GM23338 (cell line): ENCODE measurements at regions not wholly inside any gene's neighbourhood (a gene's known extent, or its start where the extent isn't known, plus 50 kb on each side); places are given as distances from the start of the nearest gene placed in this dataset.

Experiments
- ATAC-seq: fragments of 200-7000 bp; cut with Tn5 transposase; 3 replicates; pipeline ENCODE4 v1.9.1; 2020
- DNase-seq: peaks from one replicate; pipeline ENCODE4 v3.0.0-alpha.2; 2015; ENCODE audit warnings: low spot score
- H2AFZ ChIP-seq: fragments of 200-600 bp; sonication (generic); 2 replicates; pipeline ENCODE4 v1.8.0; 2016; ENCODE audit warnings: antibody characterized with exemption, mild to moderate bottlenecking, moderate library complexity
- H3F3A ChIP-seq: fragments of 200-600 bp; sonication (generic); replicated peaks from 2 replicates; pipeline ENCODE4 v1.8.0; 2017; ENCODE audit warnings: antibody characterized with exemption, mixed run types, low read depth
- H3K27ac ChIP-seq: fragments of 200-600 bp; sonication (generic); 2 replicates; pipeline ENCODE4 v1.6.1; 2016; ENCODE audit warnings: low read depth
- H3K27me3 ChIP-seq: fragments of 200-600 bp; sonication (generic); 2 replicates; pipeline ENCODE4 v1.8.0; 2016; ENCODE audit warnings: mild to moderate bottlenecking, mixed run types, moderate library complexity; ENCODE audit not compliant: insufficient read depth
- H3K36me3 ChIP-seq: fragments of 200-600 bp; sonication (generic); 2 replicates; pipeline ENCODE4 v1.8.0; 2016; ENCODE audit warnings: mild to moderate bottlenecking; ENCODE audit not compliant: insufficient read depth
- H3K4me1 ChIP-seq: fragments of 200-600 bp; sonication (generic); 2 replicates; pipeline ENCODE4 v1.8.0; 2016; ENCODE audit warnings: mild to moderate bottlenecking, moderate library complexity; ENCODE audit not compliant: insufficient read depth
- H3K4me2 ChIP-seq: fragments of 200-600 bp; sonication (generic); 2 replicates; pipeline ENCODE4 v1.7.1; 2017; ENCODE audit warnings: mixed run types
- H3K4me3 ChIP-seq: fragments of 200-600 bp; sonication (generic); 2 replicates; pipeline ENCODE4 v1.6.1; 2016; ENCODE audit warnings: mixed run types
- H3K79me2 ChIP-seq: fragments of 200-600 bp; sonication (generic); replicated peaks from 2 replicates; pipeline ENCODE4 v1.8.0; 2017; ENCODE audit warnings: mild to moderate bottlenecking; ENCODE audit not compliant: insufficient read depth
- H3K9me2 ChIP-seq: fragments of 200-600 bp; sonication (generic); 2 replicates; pipeline ENCODE4 v1.8.0; 2017; ENCODE audit not compliant: insufficient read depth
- H4K20me1 ChIP-seq: fragments of 200-600 bp; sonication (generic); replicated peaks from 2 replicates; pipeline ENCODE4 v1.8.0; 2017; ENCODE audit warnings: mild to moderate bottlenecking; ENCODE audit not compliant: insufficient read depth
- H3K27ac Mint-ChIP-seq: 2 replicates; pipeline ENCODE4 v1.8.0; 2020; ENCODE audit warnings: inconsistent platforms, mild to moderate bottlenecking, moderate library complexity, mixed read lengths
- H3K27me3 Mint-ChIP-seq: 3 replicates; pipeline ENCODE4 v1.8.0; 2022; ENCODE audit warnings: low read depth, mild to moderate bottlenecking, moderate library complexity, mixed read lengths, inconsistent platforms; ENCODE audit not compliant: insufficient read depth, poor library complexity
- H3K36me3 Mint-ChIP-seq: 3 replicates; pipeline ENCODE4 v1.8.0; 2021; ENCODE audit warnings: low read depth, mild to moderate bottlenecking, inconsistent platforms, moderate library complexity, mixed read lengths
- H3K4me1 Mint-ChIP-seq: 3 replicates; pipeline ENCODE4 v1.8.0; 2020; ENCODE audit warnings: mild to moderate bottlenecking, inconsistent platforms, mixed read lengths
- H3K4me3 Mint-ChIP-seq: 3 replicates; pipeline ENCODE4 v1.8.0; 2021; ENCODE audit warnings: moderate library complexity, mild to moderate bottlenecking, inconsistent platforms, mixed read lengths
- H3K9me3 Mint-ChIP-seq: 3 replicates; pipeline ENCODE4 v1.8.0; 2020; ENCODE audit warnings: moderate library complexity, mild to moderate bottlenecking, inconsistent platforms, mixed read lengths
- CTCF ChIP-seq, 2 experiments: fragments of 200-600 bp in 1 of 2; sonication (generic) in 1 of 2; conservative IDR thresholded peaks; 2 replicates each; pipeline versions ENCODE4 v1.5.1 to v1.6.1; 2016 to 2017; ENCODE audit warnings: antibody characterized with exemption in 2 of 2, low read depth in 2 of 2, mild to moderate bottlenecking in 2 of 2, moderate library complexity in 1 of 2
- EZH2 ChIP-seq: fragments of 200-600 bp; sonication (generic); IDR thresholded peaks from one replicate; pipeline ENCODE4 v1.8.0; 2017; ENCODE audit warnings: antibody characterized with exemption, mild to moderate bottlenecking, low read depth; ENCODE audit not compliant: unreplicated experiment
- EZH2phosphoT487 ChIP-seq: fragments of 200-600 bp; sonication (generic); IDR thresholded peaks from one replicate; pipeline ENCODE4 v1.8.1; 2018; ENCODE audit warnings: antibody characterized with exemption; ENCODE audit not compliant: unreplicated experiment
- JUNB ChIP-seq: IDR thresholded peaks from one replicate; pipeline ENCODE4 v1.6.1; 2016; ENCODE audit warnings: antibody characterized with exemption; ENCODE audit not compliant: unreplicated experiment
- STAT1 ChIP-seq: IDR thresholded peaks from one replicate; pipeline ENCODE4 v1.6.1; 2016; ENCODE audit warnings: antibody characterized with exemption; ENCODE audit not compliant: unreplicated experiment
- ZNF114 ChIP-seq: fragments of 250-450 bp; sonication (Bioruptor Pico); IDR thresholded peaks from 2 replicates; pipeline ENCODE4 v1.5.0; 2020; ENCODE audit warnings: mild to moderate bottlenecking, moderate library complexity
- ZNF331 ChIP-seq: fragments of 250-450 bp; sonication (Bioruptor Pico); IDR thresholded peaks from 2 replicates; pipeline ENCODE4 v1.5.0; 2020; ENCODE audit warnings: low read depth, mild to moderate bottlenecking, moderate library complexity
- TF ChIP-seq, protein P1 (sequence below): IDR thresholded peaks from 2 replicates; pipeline ENCODE4 v1.6.1; 2016; ENCODE audit warnings: antibody characterized with exemption
- TF ChIP-seq, protein P2 (sequence below): fragments of 250-450 bp; sonication (Bioruptor Pico); IDR thresholded peaks from 2 replicates; pipeline ENCODE4 v1.5.0; 2020; ENCODE audit warnings: mild to moderate bottlenecking, moderate library complexity
- TF ChIP-seq, protein P3 (sequence below): IDR thresholded peaks from one replicate; pipeline ENCODE4 v1.6.1; 2018; ENCODE audit warnings: antibody characterized with exemption; ENCODE audit not compliant: unreplicated experiment

- TF ChIP-seq JUNB (no peak), ZNF331 (CRISPR knock-in tag) (no peak), CTCF (conservative IDR thresholded peaks at IDR 0.05; ENCODE audit: low read depth in 2 of 2) (no peak), STAT1 (no peak), EZH2 (no peak), EZH2phosphoT487 (no peak)
Observed at GRCh38 chr4:161303551-161303950, 860.2 kb downstream of the FSTL5 start (continued).

DNA sequence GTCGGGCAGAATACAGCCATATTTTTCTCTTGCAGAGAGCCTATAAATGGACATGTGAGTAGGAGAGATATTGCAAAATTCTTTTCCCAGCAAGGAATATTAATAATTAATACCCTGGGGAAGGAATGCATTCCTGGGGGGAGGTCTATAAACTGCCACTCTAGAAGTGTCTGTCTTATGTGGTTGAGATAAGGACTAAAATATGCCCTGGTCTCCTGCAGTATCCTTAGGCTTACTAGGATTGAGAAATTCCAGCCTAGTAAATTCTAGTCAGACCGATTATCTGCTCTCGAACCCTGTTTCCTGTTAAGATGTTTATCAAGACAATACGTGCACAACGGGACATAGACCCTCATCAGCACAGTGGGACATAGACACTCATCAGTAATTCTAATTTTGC lies 872.6 kb downstream of the FSTL5 start:
- DNase-seq = no peak
- H3K4me1 Mint-ChIP-seq = no peaks in the 10 kb centered on the region
- H3K4me2 ChIP-seq = no peak overlapping the region
- no peaks in the 10 kb centered on the region for H3K36me3 ChIP-seq
- H2AFZ ChIP-seq = no peak overlapping the region
- no peaks in the 10 kb centered on the region for H3F3A ChIP-seq
- H3K27me3 ChIP-seq = no peaks in the 10 kb centered on the region
- H3K4me3 Mint-ChIP-seq = no peak overlapping the region
- H3K79me2 ChIP-seq = no peaks in the 10 kb centered on the region
- no peak overlapping the region for H3K27ac Mint-ChIP-seq
- no peak for ATAC-seq
- no peaks in the 10 kb centered on the region for H3K9me2 ChIP-seq
- peaks cover 3% of the 10 kb centered on the region for H3K27me3 Mint-ChIP-seq
- H4K20me1 ChIP-seq = no peaks in the 10 kb centered on the region
- H3K9me3 Mint-ChIP-seq = peaks cover 39% of the 10 kb centered on the region
- H3K4me3 ChIP-seq = no peak overlapping the region
- peaks cover 26% of the 10 kb centered on the region; the same call in 2 of the 3 replicates for H3K36me3 Mint-ChIP-seq
- no peaks in the 10 kb centered on the region for H3K4me1 ChIP-seq
- H3K27ac ChIP-seq = no peak overlapping the region
- TF ChIP-seq, protein P1, sequence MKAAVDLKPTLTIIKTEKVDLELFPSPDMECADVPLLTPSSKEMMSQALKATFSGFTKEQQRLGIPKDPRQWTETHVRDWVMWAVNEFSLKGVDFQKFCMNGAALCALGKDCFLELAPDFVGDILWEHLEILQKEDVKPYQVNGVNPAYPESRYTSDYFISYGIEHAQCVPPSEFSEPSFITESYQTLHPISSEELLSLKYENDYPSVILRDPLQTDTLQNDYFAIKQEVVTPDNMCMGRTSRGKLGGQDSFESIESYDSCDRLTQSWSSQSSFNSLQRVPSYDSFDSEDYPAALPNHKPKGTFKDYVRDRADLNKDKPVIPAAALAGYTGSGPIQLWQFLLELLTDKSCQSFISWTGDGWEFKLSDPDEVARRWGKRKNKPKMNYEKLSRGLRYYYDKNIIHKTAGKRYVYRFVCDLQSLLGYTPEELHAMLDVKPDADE = no peak
- TF ChIP-seq ZNF114 (CRISPR knock-in tag) = no peak
- no peak for TF ChIP-seq EZH2
- TF ChIP-seq ZNF331 (CRISPR knock-in tag) = no peak
- TF ChIP-seq, protein P2, sequence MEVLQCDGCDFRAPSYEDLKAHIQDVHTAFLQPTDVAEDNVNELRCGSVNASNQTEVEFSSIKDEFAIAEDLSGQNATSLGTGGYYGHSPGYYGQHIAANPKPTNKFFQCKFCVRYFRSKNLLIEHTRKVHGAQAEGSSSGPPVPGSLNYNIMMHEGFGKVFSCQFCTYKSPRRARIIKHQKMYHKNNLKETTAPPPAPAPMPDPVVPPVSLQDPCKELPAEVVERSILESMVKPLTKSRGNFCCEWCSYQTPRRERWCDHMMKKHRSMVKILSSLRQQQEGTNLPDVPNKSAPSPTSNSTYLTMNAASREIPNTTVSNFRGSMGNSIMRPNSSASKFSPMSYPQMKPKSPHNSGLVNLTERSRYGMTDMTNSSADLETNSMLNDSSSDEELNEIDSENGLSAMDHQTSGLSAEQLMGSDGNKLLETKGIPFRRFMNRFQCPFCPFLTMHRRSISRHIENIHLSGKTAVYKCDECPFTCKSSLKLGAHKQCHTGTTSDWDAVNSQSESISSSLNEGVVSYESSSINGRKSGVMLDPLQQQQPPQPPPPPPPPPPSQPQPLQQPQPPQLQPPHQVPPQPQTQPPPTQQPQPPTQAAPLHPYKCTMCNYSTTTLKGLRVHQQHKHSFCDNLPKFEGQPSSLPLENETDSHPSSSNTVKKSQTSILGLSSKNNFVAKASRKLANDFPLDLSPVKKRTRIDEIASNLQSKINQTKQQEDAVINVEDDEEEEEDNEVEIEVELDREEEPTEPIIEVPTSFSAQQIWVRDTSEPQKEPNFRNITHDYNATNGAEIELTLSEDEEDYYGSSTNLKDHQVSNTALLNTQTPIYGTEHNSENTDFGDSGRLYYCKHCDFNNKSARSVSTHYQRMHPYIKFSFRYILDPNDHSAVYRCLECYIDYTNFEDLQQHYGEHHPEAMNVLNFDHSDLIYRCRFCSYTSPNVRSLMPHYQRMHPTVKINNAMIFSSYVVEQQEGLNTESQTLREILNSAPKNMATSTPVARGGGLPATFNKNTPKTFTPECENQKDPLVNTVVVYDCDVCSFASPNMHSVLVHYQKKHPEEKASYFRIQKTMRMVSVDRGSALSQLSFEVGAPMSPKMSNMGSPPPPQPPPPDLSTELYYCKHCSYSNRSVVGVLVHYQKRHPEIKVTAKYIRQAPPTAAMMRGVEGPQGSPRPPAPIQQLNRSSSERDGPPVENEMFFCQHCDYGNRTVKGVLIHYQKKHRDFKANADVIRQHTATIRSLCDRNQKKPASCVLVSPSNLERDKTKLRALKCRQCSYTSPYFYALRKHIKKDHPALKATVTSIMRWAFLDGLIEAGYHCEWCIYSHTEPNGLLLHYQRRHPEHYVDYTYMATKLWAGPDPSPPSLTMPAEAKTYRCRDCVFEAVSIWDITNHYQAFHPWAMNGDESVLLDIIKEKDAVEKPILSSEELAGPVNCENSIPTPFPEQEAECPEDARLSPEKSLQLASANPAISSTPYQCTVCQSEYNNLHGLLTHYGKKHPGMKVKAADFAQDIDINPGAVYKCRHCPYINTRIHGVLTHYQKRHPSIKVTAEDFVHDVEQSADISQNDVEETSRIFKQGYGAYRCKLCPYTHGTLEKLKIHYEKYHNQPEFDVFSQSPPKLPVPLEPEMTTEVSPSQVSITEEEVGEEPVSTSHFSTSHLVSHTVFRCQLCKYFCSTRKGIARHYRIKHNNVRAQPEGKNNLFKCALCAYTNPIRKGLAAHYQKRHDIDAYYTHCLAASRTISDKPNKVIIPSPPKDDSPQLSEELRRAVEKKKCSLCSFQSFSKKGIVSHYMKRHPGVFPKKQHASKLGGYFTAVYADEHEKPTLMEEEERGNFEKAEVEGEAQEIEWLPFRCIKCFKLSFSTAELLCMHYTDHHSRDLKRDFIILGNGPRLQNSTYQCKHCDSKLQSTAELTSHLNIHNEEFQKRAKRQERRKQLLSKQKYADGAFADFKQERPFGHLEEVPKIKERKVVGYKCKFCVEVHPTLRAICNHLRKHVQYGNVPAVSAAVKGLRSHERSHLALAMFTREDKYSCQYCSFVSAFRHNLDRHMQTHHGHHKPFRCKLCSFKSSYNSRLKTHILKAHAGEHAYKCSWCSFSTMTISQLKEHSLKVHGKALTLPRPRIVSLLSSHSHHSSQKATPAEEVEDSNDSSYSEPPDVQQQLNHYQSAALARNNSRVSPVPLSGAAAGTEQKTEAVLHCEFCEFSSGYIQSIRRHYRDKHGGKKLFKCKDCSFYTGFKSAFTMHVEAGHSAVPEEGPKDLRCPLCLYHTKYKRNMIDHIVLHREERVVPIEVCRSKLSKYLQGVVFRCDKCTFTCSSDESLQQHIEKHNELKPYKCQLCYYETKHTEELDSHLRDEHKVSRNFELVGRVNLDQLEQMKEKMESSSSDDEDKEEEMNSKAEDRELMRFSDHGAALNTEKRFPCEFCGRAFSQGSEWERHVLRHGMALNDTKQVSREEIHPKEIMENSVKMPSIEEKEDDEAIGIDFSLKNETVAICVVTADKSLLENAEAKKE (CRISPR knock-in tag) = no peak
- no peak for TF ChIP-seq JUNB
- TF ChIP-seq, protein P3, sequence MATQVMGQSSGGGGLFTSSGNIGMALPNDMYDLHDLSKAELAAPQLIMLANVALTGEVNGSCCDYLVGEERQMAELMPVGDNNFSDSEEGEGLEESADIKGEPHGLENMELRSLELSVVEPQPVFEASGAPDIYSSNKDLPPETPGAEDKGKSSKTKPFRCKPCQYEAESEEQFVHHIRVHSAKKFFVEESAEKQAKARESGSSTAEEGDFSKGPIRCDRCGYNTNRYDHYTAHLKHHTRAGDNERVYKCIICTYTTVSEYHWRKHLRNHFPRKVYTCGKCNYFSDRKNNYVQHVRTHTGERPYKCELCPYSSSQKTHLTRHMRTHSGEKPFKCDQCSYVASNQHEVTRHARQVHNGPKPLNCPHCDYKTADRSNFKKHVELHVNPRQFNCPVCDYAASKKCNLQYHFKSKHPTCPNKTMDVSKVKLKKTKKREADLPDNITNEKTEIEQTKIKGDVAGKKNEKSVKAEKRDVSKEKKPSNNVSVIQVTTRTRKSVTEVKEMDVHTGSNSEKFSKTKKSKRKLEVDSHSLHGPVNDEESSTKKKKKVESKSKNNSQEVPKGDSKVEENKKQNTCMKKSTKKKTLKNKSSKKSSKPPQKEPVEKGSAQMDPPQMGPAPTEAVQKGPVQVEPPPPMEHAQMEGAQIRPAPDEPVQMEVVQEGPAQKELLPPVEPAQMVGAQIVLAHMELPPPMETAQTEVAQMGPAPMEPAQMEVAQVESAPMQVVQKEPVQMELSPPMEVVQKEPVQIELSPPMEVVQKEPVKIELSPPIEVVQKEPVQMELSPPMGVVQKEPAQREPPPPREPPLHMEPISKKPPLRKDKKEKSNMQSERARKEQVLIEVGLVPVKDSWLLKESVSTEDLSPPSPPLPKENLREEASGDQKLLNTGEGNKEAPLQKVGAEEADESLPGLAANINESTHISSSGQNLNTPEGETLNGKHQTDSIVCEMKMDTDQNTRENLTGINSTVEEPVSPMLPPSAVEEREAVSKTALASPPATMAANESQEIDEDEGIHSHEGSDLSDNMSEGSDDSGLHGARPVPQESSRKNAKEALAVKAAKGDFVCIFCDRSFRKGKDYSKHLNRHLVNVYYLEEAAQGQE = no peak
- TF ChIP-seq CTCF (conservative IDR thresholded peaks at IDR 0.05; ENCODE audit: low read depth in 2 of 2) = no peak
